Sigmoid colon (tissue), 6 donors: ENCODE measurements at regions not wholly inside any gene's neighbourhood (a gene's known extent, or its start where the extent isn't known, plus 50 kb on each side); places are given as distances from the start of the nearest gene placed in this dataset.

Source experiments
- DNase-seq: peaks from one replicate; pipeline ENCODE4 v3.0.0-alpha.2; 2019
- H3K27ac ChIP-seq, 4 donors: fragments of 200-600 bp; sonication (generic); one replicate each; pipeline ENCODE4 v1.5.1; 2016 to 2019; ENCODE audit warnings: mild to moderate bottlenecking in 1 of 4
- H3K27me3 ChIP-seq, 3 donors: fragments of 200-600 bp; sonication (generic); one replicate each; pipeline ENCODE4 v1.5.1; 2019; ENCODE audit warnings: mild to moderate bottlenecking in 1 of 3
- H3K36me3 ChIP-seq, 4 donors: fragments of 200-600 bp; sonication (generic); one replicate each; pipeline ENCODE4 v1.5.1; 2016 to 2019
- H3K4me1 ChIP-seq, 4 donors: fragments of 200-600 bp; sonication (generic); one replicate each; pipeline ENCODE4 v1.5.1; 2017 to 2019
- H3K4me3 ChIP-seq, 4 donors: fragments of 200-600 bp; sonication (generic); one replicate each; pipeline ENCODE4 v1.5.1; 2017 to 2019; ENCODE audit warnings: mild to moderate bottlenecking in 2 of 4, moderate library complexity in 1 of 4
- H3K9me3 ChIP-seq, 4 donors: fragments of 200-600 bp in 3 of 4; sonication (generic) in 3 of 4; one replicate each; pipeline versions ENCODE4 v1.5.1 to v1.6.1; 2013 to 2019
- EP300 ChIP-seq, 4 donors: sonication (generic); formaldehyde crosslinking; IDR thresholded peaks; one replicate each; pipeline ENCODE4 v1.6.1; 2017; ENCODE audit warnings: antibody characterized with exemption in 4 of 4
- POLR2A ChIP-seq, 2 donors: fragments of 450-650 bp; IDR thresholded peaks; one replicate each; pipeline ENCODE4 v1.6.1; 2016; ENCODE audit warnings: antibody characterized with exemption in 2 of 2, mild to moderate bottlenecking in 2 of 2, moderate library complexity in 2 of 2
- POLR2AphosphoS5 ChIP-seq, 4 donors: sonication (generic); formaldehyde crosslinking; IDR thresholded peaks; one replicate each; pipeline ENCODE4 v1.6.1; 2017; ENCODE audit warnings: antibody characterized with exemption in 4 of 4
- WGBS, 2 donors: extraction: QIAGEN DNeasy Blood & Tissue Kit; methylation state at CpG; one replicate each; pipeline ENCODE4 v1.1.7; 2013; 5-methylcytosine and 5-hydroxymethylcytosine counted together
- intact Hi-C: fragments of 100-400 bp; cut with DNase I; formaldehyde crosslinking; loops from one replicate; pipeline ENCODE4 v1.15.1; 2023
- TF ChIP-seq, protein P1 (sequence below), 4 experiments: fragments of 450-650 bp in 3 of 4; fragments of 200-600 bp in 1 of 4; IDR thresholded peaks; one replicate each; pipeline ENCODE4 v1.5.1; 2016 to 2019; ENCODE audit warnings: antibody characterized with exemption in 4 of 4, mild to moderate bottlenecking in 3 of 4, moderate library complexity in 2 of 4
- donor health status: healthy with polysubstance abuse.
- donor health status: healthy.

GRCh38 chr2:60309336-60309735, 244.1 kb downstream of the BCL11A start:
- DNase-seq = no peak
- H3K36me3 ChIP-seq = no peaks in the 10 kb centered on the region
- no peak for TF ChIP-seq EP300 (IDR thresholded peaks at IDR 0.05)
- no peak for TF ChIP-seq POLR2AphosphoS5 (IDR thresholded peaks at IDR 0.05)
- TF ChIP-seq POLR2A (IDR thresholded peaks at IDR 0.05) = no peak
- TF ChIP-seq, protein P1, sequence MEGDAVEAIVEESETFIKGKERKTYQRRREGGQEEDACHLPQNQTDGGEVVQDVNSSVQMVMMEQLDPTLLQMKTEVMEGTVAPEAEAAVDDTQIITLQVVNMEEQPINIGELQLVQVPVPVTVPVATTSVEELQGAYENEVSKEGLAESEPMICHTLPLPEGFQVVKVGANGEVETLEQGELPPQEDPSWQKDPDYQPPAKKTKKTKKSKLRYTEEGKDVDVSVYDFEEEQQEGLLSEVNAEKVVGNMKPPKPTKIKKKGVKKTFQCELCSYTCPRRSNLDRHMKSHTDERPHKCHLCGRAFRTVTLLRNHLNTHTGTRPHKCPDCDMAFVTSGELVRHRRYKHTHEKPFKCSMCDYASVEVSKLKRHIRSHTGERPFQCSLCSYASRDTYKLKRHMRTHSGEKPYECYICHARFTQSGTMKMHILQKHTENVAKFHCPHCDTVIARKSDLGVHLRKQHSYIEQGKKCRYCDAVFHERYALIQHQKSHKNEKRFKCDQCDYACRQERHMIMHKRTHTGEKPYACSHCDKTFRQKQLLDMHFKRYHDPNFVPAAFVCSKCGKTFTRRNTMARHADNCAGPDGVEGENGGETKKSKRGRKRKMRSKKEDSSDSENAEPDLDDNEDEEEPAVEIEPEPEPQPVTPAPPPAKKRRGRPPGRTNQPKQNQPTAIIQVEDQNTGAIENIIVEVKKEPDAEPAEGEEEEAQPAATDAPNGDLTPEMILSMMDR (IDR thresholded peaks at IDR 0.05) = no peak
- H3K27me3 ChIP-seq = no peaks in the 10 kb centered on the region
- 46 to 77% methylated on average over 4 of the region's 4 CpGs for WGBS, 2 donors
- H3K27ac ChIP-seq = no peak overlapping the region
- intact Hi-C loops = no loop called here
- peaks cover 0 to 16% (median 13%) of the 10 kb centered on the region in 4 donors for H3K4me1 ChIP-seq
- no peaks in the 10 kb centered on the region for H3K9me3 ChIP-seq
- H3K4me3 ChIP-seq = no peak overlapping the region

DNA sequence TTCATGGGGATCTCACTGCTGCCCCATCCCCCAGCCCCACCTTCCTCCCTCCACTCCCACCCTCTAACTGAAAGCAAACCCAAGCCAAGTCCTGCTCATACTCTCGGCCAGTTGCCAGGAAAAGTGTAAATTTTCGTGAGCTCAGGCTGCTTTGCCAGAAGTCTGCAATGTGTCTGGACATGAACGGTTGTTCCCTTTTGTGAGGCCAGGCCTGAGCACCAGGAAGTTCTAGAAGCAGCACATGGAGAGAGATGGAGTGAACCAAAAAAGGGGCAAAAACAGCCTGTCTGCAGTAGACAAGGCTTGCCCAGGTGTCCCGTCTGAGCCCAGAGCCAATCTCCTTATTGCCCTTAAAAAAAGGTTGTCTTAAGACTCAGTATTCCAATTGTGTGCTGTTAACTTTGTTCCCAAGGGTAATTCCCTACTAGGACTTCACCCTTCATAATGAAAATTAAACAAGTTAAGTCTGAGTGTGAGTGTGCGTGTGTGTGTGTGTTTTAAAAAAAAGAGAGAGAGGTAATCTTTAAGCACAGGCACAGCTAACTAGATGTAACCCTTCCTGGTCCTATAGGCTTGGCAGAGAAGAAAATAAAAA, 247.1 kb downstream of the BCL11A start:
- intact Hi-C loops = no loop called here
- 7 to 36% methylated on average over 5 of the region's 5 CpGs for WGBS, 2 donors
- Histone ChIP-seq H3K4me3 (no peak overlapping the region), H3K9me3 (no peaks in the 10 kb centered on the region), H3K27me3 (no peaks in the 10 kb centered on the region), H3K36me3 (no peaks in the 10 kb centered on the region), H3K27ac (peak overlapping the region in 3 of 4 donors; percentile 1 to 49 (median 16)), H3K4me1 (peaks cover 0 to 16% (median 13%) of the 10 kb centered on the region in 4 donors)
- TF ChIP-seq EP300 (IDR thresholded peaks at IDR 0.05) (no peak), POLR2AphosphoS5 (IDR thresholded peaks at IDR 0.05) (peak in 1 of 4 donors; percentile 41)
- no peak for DNase-seq

DNA sequence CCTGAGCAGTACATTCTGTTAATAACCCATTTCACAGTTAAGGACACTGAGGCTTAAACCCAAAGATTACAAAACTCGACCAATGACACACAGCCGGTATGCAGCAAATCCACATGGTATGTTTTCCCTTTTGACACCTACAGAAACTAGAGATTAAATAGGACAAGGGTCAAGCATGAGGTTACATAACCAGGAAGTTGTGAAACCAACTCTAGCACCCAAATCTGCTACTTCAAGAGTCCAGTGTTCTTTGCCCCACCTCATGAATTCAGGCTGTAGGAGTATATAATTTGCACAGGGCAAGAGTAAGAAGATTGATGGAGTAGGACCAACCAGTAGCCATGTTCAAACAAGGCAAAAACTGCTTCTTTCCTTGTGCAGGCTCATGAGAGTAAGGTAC, 249.8 kb downstream of the BCL11A start:
- 69 to 88% methylated on average over 2 of the region's 2 CpGs for WGBS, 2 donors
- intact Hi-C loops = no loop called here
- H3K36me3 ChIP-seq = no peaks in the 10 kb centered on the region
- TF ChIP-seq, protein P1 (IDR thresholded peaks at IDR 0.05) = no peak
- TF ChIP-seq POLR2A (IDR thresholded peaks at IDR 0.05) (no peak), POLR2AphosphoS5 (IDR thresholded peaks at IDR 0.05) (no peak), EP300 (IDR thresholded peaks at IDR 0.05) (no peak)
- no peak overlapping the region for H3K27ac ChIP-seq
- H3K9me3 ChIP-seq = no peaks in the 10 kb centered on the region
- no peaks in the 10 kb centered on the region for H3K27me3 ChIP-seq
- H3K4me1 ChIP-seq = peaks cover 0 to 16% (median 13%) of the 10 kb centered on the region in 4 donors
- no peak overlapping the region for H3K4me3 ChIP-seq
- DNase-seq = no peak

- Histone ChIP-seq H3K9me3 (no peaks in the 10 kb centered on the region), H3K4me1 (peaks cover 0 to 16% (median 13%) of the 10 kb centered on the region in 4 donors), H3K36me3 (no peaks in the 10 kb centered on the region), H3K4me3 (no peak overlapping the region), H3K27ac (no peak overlapping the region), H3K27me3 (no peaks in the 10 kb centered on the region)
- no peak for DNase-seq
- WGBS, 2 donors = 88 to 93% methylated on average over 6 of the region's 6 CpGs
- no peak for TF ChIP-seq POLR2AphosphoS5 (IDR thresholded peaks at IDR 0.05)
- no peak for TF ChIP-seq EP300 (IDR thresholded peaks at IDR 0.05)
- no peak for TF ChIP-seq POLR2A (IDR thresholded peaks at IDR 0.05)
- TF ChIP-seq, protein P1 (IDR thresholded peaks at IDR 0.05) = no peak
- intact Hi-C loops = no loop called here
These were observed 250.9 kb downstream of the BCL11A start for GRCh38 chr2:60302377-60303126.

GRCh38 chr2:60301726-60302125, 251.7 kb downstream of the BCL11A start:
- no peak overlapping the region for H3K4me3 ChIP-seq
- H3K9me3 ChIP-seq = no peaks in the 10 kb centered on the region

More at GRCh38 chr2:60301726-60302125, 251.7 kb downstream of the BCL11A start:
- H3K27me3 ChIP-seq = no peaks in the 10 kb centered on the region
- 80% methylated on average over 3 of the region's 3 CpGs for WGBS, 2 donors
- no peak for TF ChIP-seq EP300 (IDR thresholded peaks at IDR 0.05)
- TF ChIP-seq POLR2AphosphoS5 (IDR thresholded peaks at IDR 0.05) = no peak
- TF ChIP-seq, protein P1 (IDR thresholded peaks at IDR 0.05) = no peak
- no peak for TF ChIP-seq POLR2A (IDR thresholded peaks at IDR 0.05)
- H3K27ac ChIP-seq = no peak overlapping the region
- H3K4me1 ChIP-seq = peaks cover 0 to 11% (median 9%) of the 10 kb centered on the region in 4 donors
- no peaks in the 10 kb centered on the region for H3K36me3 ChIP-seq
- no peak for DNase-seq
- intact Hi-C loops = no loop called here
